ENCODE measurements at regions not wholly inside any gene's neighbourhood (a gene's known extent, or its start where the extent isn't known, plus 50 kb on each side); places are given as distances from the start of the nearest gene placed in this dataset.

DNA sequence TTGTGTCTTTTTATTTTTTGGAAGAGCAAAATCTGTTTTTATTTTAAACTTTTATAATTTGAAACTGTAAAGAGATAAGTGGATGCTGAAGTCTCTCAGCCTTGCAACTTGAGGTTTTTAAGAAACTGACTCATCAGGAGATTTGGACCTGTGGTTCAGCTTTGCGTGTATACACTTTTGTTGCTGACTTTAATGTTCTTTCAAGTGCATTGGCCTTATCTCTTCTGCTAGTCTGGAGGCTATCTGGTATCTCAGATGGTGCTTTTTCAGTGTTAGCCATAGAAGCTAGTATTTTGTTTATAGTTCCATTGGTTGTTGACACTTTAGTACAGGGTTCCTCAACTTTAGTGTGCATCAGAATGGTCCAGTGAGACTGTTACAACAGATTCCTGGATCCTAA lies 504.0 kb upstream of the SPTLC3 start:
- Histone ChIP-seq H3K27ac (no peak overlapping the region), H3K4me3 (replicated peaks in 1 of 3) (no peak overlapping the region), H3K9me3 (no peaks in the 10 kb centered on the region), H3K27me3 (no peaks in the 10 kb centered on the region), H3K4me1 (no peaks in the 10 kb centered on the region), H3K36me3 (no peaks in the 10 kb centered on the region)
- WGBS, 2 donors: 86 to 89% methylated on average over 1 of the region's 1 CpG
- intact Hi-C loops (cut with DNase I): no loop called here
- TF ChIP-seq POLR2A (IDR thresholded peaks at IDR 0.05): no peak
- TF ChIP-seq, protein P1, sequence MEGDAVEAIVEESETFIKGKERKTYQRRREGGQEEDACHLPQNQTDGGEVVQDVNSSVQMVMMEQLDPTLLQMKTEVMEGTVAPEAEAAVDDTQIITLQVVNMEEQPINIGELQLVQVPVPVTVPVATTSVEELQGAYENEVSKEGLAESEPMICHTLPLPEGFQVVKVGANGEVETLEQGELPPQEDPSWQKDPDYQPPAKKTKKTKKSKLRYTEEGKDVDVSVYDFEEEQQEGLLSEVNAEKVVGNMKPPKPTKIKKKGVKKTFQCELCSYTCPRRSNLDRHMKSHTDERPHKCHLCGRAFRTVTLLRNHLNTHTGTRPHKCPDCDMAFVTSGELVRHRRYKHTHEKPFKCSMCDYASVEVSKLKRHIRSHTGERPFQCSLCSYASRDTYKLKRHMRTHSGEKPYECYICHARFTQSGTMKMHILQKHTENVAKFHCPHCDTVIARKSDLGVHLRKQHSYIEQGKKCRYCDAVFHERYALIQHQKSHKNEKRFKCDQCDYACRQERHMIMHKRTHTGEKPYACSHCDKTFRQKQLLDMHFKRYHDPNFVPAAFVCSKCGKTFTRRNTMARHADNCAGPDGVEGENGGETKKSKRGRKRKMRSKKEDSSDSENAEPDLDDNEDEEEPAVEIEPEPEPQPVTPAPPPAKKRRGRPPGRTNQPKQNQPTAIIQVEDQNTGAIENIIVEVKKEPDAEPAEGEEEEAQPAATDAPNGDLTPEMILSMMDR (IDR thresholded peaks at IDR 0.05): no peak
- DNase-seq: no peak

DNA sequence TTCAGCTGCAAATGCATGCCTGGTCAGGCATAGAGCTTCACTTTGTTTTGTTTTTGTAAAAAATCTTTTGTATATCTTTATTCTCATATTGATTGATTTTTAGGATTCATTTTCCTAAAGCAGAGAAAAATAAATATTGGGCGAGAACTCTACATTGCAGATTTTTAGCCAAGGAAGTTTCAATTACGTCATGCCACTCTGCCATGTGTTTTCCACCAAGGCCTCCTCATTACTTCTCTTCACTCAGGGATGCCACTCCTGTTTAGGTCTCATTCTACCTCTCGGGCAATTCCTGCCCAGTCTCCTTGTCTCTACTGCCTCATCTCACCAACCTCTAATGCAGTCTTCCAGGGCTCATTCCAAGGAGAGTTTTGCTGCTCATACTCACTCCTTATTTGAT lies 497.3 kb upstream of the SPTLC3 start:
- H3K36me3 ChIP-seq: no peaks in the 10 kb centered on the region
- H3K27ac ChIP-seq: no peak overlapping the region
- H3K4me3 ChIP-seq (replicated peaks in 1 of 3): no peak overlapping the region
- intact Hi-C loops (cut with DNase I): no loop called here
- H3K4me1 ChIP-seq: no peaks in the 10 kb centered on the region
- 87 to 93% methylated on average over 3 of the region's 3 CpGs for WGBS, 2 donors
- H3K9me3 ChIP-seq: no peaks in the 10 kb centered on the region
- no peak for DNase-seq
- no peaks in the 10 kb centered on the region for H3K27me3 ChIP-seq
- TF ChIP-seq, protein P1 (IDR thresholded peaks at IDR 0.05): no peak
- TF ChIP-seq POLR2A (IDR thresholded peaks at IDR 0.05): no peak

- H3K4me1 ChIP-seq: no peaks in the 10 kb centered on the region
- no peak overlapping the region for H3K4me3 ChIP-seq (replicated peaks in 1 of 3)
- no peak for DNase-seq
- H3K9me3 ChIP-seq: no peaks in the 10 kb centered on the region
- 78% methylated on average over 1 of the region's 1 CpG for WGBS, 2 donors
- H3K36me3 ChIP-seq: no peaks in the 10 kb centered on the region
- H3K27ac ChIP-seq: no peak overlapping the region
- no peaks in the 10 kb centered on the region for H3K27me3 ChIP-seq
- TF ChIP-seq POLR2A (IDR thresholded peaks at IDR 0.05): no peak
- TF ChIP-seq, protein P1 (IDR thresholded peaks at IDR 0.05): no peak
- intact Hi-C loops (cut with DNase I): no loop called here
Observed at GRCh38 chr20:12512755-12513154, 496.0 kb upstream of the SPTLC3 start.

- no peaks in the 10 kb centered on the region for H3K36me3 ChIP-seq
- H3K4me1 ChIP-seq: no peaks in the 10 kb centered on the region
- no peak for DNase-seq
- TF ChIP-seq, protein P1 (IDR thresholded peaks at IDR 0.05): no peak
- TF ChIP-seq POLR2A (IDR thresholded peaks at IDR 0.05): no peak
- H3K27me3 ChIP-seq: no peaks in the 10 kb centered on the region
- intact Hi-C loops (cut with DNase I): loop anchor here (10.0 kb wide), 1 partner anchor 1693 kb away; no protein-coding TSS in a partner anchor
- no peaks in the 10 kb centered on the region for H3K9me3 ChIP-seq
- 93% methylated on average over 3 of the region's 3 CpGs for WGBS, 2 donors
- H3K4me3 ChIP-seq (replicated peaks in 1 of 3): no peak overlapping the region
- H3K27ac ChIP-seq: no peak overlapping the region
Observed at GRCh38 chr20:12528104-12528503, 480.7 kb upstream of the SPTLC3 start.

GRCh38 chr20:12528591-12529041 lies 480.2 kb upstream of the SPTLC3 start:
- no peaks in the 10 kb centered on the region for H3K4me1 ChIP-seq
- TF ChIP-seq, protein P1 (IDR thresholded peaks at IDR 0.05): no peak
- TF ChIP-seq POLR2A (IDR thresholded peaks at IDR 0.05): no peak
- no peak for DNase-seq
- H3K36me3 ChIP-seq: no peaks in the 10 kb centered on the region
- no peak overlapping the region for H3K27ac ChIP-seq
- no peaks in the 10 kb centered on the region for H3K9me3 ChIP-seq
- intact Hi-C loops (cut with DNase I): loop anchor here (10.0 kb wide), 1 partner anchor 1694 kb away; no protein-coding TSS in a partner anchor
- no peaks in the 10 kb centered on the region for H3K27me3 ChIP-seq
- no peak overlapping the region for H3K4me3 ChIP-seq (replicated peaks in 1 of 3)
- 58 to 62% methylated on average over 3 of the region's 3 CpGs for WGBS, 2 donors
